Muscle of arm (tissue), 1 donor: ENCODE measurements at regions not wholly inside any gene's neighbourhood (a gene's known extent, or its start where the extent isn't known, plus 50 kb on each side); places are given as distances from the start of the nearest gene placed in this dataset.

ENCODE experiments used
- DNase-seq: peaks from one replicate; pipeline ENCODE4 v3.0.0-alpha.2; 2013

DNA sequence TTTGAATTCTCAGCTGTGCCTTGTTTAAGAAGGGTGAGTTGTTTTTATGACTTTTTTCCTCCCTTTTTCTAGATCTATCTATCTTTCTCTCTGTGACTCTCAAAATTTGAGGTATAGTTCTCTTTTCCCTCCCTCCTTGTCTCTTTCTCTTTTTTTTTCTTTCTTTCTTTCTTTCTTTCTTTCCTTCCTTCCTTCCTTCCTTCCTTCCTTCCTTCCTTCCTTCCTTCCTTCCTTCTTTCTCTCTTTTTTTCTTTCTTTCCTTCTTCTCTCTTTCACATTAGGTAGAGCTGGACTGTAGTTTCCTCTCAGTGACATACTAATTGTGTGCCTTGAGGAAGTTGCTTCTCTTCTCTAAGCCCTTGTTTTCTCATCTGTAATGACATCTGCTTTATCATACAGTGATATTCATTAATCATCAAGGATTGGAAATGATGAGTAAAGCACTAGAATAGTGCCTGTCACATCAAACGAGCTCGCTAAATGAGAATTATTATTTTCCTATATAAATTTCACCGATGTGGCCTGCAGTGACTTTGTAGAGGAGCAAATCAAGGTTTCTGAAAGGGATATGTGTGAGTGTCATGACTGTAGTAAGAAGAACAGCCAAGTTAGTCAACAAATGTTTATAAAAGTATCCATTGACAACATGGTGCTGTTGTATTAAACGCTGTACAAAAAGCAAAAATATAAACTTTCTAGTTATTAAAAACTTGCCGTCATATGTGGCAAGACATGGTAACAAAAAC, 78.9 kb upstream of the SLC38A2 start:
- DNase-seq: no peak

DNA sequence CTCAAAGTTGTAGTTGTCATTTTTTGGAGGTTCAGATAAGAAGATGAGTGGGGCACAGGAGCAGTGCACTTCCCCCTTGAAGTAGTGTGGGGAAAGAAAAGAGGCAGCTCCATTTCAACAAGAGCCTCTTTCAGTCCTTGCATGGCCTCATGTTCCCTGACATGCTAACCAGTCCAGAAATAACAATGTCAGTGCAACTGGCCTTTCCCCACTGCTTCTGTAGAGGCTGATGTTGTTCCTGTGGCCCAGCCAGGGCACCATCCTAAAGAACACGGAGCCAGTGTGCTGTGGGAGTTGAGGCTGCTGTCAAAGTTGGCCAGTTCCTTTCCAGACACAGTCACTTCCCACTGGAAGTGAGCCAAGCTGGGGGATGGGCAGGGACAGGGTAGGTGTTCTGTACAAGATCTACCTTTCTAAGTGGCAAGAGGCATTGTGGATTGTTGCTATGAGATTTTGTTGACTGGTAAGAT, 77.7 kb upstream of the SLC38A2 start:
- DNase-seq: no peak

DNA sequence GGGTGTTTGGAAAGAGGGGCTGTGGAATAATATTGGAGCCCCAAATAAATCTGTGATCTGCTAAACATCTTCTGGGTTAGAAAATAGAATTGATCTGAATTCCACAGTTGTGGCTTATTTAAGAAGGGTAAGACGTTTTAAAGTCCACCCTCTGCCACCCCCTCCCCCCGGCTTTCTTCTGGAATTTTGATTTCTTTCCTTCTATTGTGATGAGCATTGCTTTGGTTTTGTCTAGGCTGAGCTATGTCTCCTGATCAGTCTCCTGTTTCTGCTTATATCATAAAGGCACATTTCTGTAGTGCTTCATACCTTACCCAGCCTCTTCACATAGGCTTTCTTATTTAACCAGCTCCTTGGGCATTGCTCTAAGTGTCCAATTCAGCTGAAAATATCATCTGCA, 77.3 kb upstream of the SLC38A2 start:
- DNase-seq: no peak

DNA sequence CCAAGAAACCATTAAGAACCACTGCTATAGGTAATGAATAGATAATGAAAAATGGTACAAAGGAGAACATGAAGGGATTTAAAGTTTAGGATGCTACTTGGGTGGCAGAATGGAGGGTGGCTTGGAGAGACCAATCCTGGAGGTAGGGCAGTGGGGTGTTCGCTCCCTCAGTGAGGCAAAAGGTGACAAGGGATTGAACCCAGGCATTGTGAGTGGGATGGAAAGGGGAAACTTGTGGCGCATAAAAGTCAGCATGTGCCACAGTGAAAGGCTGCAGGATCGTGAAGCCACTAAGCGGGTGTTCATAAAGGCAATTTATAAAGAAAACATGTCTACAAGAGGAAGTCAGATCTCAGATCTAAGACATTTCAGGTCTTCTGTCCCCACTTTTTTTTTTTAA, 76.7 kb upstream of the SLC38A2 start:
- DNase-seq: no peak

- DNase-seq: no peak
These were observed 74.1 kb upstream of the SLC38A2 start for GRCh38 chr12:46446645-46447044.

DNA sequence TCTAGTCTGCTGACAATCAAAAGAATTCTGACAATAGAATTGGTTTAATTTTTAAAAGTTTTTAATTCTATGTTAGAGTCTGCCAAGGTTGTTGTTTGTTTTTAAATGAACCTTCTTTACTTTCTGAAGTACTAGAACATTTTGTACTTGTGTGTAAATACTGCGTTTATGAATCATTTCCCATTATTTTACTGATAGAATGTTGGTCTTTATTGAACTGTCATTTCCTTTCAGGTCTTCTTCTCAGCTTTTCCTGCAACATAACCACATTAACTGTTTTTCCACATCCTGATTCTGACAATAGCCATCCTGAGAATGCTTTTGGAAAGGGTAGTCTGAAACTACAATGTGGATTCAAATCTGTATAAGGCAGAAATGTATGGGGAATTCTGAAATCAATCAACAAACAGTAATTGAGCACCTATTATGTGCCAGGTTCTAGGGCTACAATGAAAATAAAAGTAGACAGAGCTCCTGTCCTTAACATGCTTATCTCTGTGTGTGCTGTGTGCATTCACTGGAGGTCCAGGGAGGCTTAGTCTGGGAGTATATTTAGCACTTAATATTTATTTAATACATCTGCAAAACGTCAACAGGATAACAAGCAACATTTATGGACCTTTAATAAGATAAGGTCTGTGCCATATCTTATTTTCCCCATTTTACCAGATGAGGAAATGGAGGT, 73.1 kb upstream of the SLC38A2 start:
- DNase-seq: no peak

GRCh38 chr12:46445093-46445492, 72.5 kb upstream of the SLC38A2 start:
- DNase-seq: no peak

- DNase-seq: no peak
These were observed 71.2 kb upstream of the SLC38A2 start for GRCh38 chr12:46443594-46444263.

DNA sequence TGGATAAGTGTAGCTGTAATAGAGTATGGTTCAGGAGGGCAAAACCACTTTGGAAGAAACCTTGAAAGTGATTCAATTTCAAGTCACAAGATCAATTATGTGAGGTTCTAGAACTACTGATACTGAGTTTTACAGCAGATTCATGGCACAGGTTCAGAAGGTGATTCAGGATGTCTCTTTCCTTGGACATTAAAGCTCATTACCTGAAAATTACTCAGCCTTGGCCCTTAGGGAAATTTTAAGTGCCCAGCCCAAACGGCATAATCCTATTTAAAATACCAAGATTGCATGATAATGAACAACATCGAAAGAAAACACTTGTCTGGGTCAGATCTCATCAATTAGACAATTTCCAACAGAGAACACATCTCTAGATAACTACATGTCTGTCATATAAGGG, 70.2 kb upstream of the SLC38A2 start:
- no peak for DNase-seq

DNA sequence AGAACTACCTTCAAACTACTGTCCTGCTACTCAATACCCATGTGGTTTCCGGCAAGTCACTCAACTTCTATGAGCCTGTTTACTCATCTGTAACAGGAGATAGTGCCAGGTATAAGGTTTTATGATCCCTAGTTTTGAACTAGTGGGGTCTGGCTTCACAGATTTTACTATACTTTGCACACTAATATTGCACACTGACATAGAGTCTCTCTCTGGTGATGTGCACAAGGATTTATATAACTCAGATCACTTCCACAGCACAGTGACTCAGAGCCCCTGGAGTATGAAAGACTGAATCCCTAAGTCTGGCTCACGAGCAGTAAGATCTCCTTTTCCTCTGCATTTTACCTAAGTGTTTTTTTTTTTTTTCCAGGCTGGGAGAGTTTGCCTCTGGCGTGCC, 69.7 kb upstream of the SLC38A2 start:
- DNase-seq: no peak

DNA sequence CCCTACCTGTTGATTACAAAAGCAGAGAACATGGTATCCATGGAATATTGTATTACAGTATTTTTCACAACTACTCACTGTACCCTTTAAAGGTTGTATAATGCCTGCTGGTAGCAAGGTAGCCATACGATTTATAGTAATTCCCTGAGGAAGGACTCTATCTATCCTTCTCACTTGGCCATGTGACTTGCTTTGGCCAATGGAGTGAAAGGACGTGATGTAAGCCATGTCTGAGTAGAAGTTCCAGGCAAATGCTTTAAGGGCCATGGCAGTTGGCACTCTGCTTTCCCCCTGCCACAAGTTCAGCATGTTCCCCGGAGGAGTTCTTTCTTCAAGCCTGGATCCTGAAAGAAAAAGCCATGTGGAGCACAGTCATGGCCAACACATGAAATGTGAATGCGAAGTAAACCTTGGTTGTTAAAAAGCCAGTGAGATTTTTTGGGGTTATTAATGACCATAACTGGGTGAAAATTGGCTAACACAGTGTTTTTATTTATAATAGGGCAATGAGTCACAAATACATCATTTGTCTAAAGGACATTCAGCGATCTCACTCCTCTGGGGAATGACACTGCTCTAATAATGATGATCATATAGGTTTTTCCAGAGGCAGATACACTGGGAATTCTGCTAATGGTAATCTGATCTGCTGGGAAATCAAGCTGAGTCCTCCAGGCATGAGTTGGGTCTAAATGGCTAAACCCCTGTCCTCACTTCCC, 67.4 kb upstream of the SLC38A2 start:
- DNase-seq: no peak

GRCh38 chr12:46438719-46439319, 66.2 kb upstream of the SLC38A2 start:
- DNase-seq: no peak

GRCh38 chr12:46438256-46438655, 65.7 kb upstream of the SLC38A2 start:
- no peak for DNase-seq

DNA sequence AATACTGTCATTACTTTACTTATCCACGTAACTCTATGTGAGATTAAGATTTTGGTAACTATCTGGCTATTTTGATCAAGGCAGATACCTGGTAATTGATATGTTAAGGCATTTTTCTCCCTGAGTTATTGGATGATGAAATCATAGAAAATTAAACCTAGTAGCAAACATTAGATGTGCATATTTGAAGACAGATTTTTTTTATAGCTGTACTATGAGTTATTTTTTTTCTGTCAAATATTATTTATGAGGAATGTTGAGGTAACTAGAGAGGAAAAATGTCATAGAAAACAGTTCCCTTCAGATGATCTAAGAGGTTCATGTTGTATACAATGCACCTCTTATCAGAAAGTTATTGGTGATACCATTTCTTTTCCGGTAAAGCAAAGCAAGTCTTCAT, 64.9 kb upstream of the SLC38A2 start:
- no peak for DNase-seq

DNA sequence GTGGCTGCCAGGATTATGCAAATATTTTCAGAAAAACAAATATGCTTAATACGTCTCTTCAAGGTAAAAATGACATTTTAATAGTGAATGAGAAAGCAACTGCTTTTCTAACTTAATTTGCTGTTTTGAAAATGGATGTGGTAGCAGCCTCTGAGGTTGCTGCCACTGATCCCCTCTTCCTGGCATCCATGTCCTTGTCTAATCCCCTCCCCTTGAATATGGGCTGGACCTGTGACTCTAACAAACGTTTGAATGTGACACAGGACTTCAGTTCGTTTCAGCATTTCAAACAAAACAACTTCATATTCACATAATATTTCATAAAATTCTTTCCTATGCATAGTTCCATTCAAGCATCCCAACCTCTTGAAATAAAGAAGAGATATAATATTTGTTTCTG, 64.2 kb upstream of the SLC38A2 start:
- DNase-seq: no peak

GRCh38 chr12:46435625-46436024, 63.1 kb upstream of the SLC38A2 start:
- no peak for DNase-seq

- DNase-seq: no peak
These were observed 62.5 kb upstream of the SLC38A2 start for GRCh38 chr12:46435029-46435428.

DNA sequence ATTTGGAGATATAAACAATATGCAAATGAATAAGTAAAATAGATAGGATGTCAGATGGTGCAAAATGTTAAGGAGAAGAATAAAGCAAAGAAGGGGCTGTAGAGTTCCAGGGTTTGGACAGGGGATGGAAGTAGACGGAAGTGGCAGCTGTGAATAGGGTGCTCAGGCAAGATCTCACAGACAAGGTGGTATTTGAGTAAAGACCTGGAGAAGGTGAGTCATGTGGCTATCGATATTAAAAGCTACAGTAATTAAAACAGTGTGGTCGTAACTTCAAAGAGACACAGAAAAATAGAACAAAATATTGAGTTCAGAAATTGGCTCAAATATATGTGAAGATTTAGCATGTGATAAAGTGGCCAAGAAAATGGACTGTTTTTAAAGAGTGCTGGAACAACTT, 61.3 kb upstream of the SLC38A2 start:
- no peak for DNase-seq

- no peak for DNase-seq
These were observed 59.8 kb upstream of the SLC38A2 start for GRCh38 chr12:46432325-46432724.

DNA sequence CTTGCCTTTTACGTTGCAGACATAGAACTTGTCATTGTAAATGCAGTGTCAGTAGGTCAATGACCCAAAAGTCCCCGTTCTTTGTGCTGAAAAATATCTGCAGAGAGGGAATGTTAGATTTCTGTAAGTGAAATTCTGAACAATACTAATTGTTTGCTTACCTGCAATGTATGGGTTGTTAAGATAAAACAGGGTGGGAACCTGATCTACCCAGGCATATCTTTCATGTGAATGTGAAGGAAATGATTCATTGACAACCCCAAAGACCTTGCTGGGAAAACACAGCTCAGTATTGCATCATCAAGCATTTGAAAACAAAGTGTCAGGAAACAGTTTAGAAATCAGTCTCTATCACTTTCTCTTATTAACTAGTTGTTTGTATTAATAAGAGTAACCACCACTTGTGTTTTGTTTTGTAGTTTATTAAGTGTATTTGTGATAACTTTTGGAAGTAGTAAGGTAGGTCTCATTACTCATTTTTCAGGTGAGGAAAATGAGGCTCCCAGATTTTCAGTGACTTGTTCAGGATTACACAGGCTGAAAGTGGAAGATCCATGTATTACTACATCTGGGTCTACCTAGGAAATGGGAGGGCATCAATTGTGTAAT, 57.9 kb upstream of the SLC38A2 start:
- no peak for DNase-seq
